SU-DHL-6 (cell line): ENCODE measurements at regions not wholly inside any gene's neighbourhood (a gene's known extent, or its start where the extent isn't known, plus 50 kb on each side); places are given as distances from the start of the nearest gene placed in this dataset.

Experiments
- CTCF ChIP-seq: fragments of 200-600 bp; sonication (generic); IDR thresholded peaks from one replicate; pipeline ENCODE4 v1.5.1; 2017; ENCODE audit warnings: antibody characterized with exemption, mild to moderate bottlenecking, low read length, moderate library complexity; ENCODE audit not compliant: insufficient read depth, poor library complexity, severe bottlenecking
- EZH2phosphoT487 ChIP-seq: fragments of 200-600 bp; sonication (generic), shearing (Covaris generic); conservative IDR thresholded peaks from 2 replicates; pipeline ENCODE4 v1.6.1; 2018; ENCODE audit warnings: mild to moderate bottlenecking, antibody characterized with exemption, low read length, moderate library complexity, mixed read lengths

DNA sequence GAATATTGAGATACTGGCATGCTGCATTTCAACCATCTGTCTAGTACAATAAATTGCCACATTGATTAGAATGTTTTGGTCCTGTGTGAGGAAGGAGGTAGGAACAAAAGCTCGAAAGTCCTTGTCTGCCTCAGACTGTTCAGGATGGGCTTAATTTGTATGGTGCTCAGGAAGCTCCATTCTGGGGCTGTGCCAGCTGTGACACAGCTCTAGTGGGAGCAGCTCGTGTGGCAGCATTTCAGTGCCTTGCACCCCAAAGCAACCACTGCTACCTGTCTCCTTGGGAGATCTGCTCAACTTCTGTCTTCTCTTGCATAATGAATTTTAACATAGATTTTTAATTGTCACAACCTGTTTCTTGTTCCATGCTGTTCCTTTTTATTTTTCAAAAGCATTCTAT is 144.4 kb upstream of the THUMPD2 start:
- TF ChIP-seq CTCF (no peak), EZH2phosphoT487 (no peak)
